GM18519 (cell line): ENCODE measurements at regions not wholly inside any gene's neighbourhood (a gene's known extent, or its start where the extent isn't known, plus 50 kb on each side); places are given as distances from the start of the nearest gene placed in this dataset.

Experiments used
- ATAC-seq: cut with Tn5 transposase; IDR thresholded peaks from one replicate; pipeline ENCODE4 v1.9.1; 2021; ENCODE audit warnings: mild to moderate bottlenecking, moderate library complexity; ENCODE audit not compliant: unreplicated experiment, low FRiP score

- ATAC-seq = no peak
These were observed 620.9 kb downstream of the PLPP3 start for GRCh38 chr1:55958498-55958897.

- no peak for ATAC-seq
These were observed 622.1 kb downstream of the PLPP3 start for GRCh38 chr1:55957276-55957675.

- ATAC-seq = no peak
These were observed 624.2 kb downstream of the PLPP3 start for GRCh38 chr1:55955016-55955621.

- no peak for ATAC-seq
These were observed 628.1 kb downstream of the PLPP3 start for GRCh38 chr1:55951291-55951690.

GRCh38 chr1:55947446-55947845 is 631.9 kb downstream of the PLPP3 start:
- no peak for ATAC-seq

- ATAC-seq = no peak
These were observed 635.5 kb downstream of the PLPP3 start for GRCh38 chr1:55943721-55944435.

- ATAC-seq = no peak
These were observed 636.4 kb downstream of the PLPP3 start for GRCh38 chr1:55943012-55943411.

GRCh38 chr1:55939866-55940265 is 639.5 kb downstream of the PLPP3 start:
- no peak for ATAC-seq

GRCh38 chr1:55938861-55939260 is 640.5 kb downstream of the PLPP3 start:
- no peak for ATAC-seq

GRCh38 chr1:55938376-55938850 is 641.0 kb downstream of the PLPP3 start:
- ATAC-seq = no peak

- no peak for ATAC-seq
These were observed 641.5 kb downstream of the PLPP3 start for GRCh38 chr1:55937840-55938375.

- ATAC-seq = no peak
These were observed 644.1 kb downstream of the PLPP3 start for GRCh38 chr1:55935236-55935635.

GRCh38 chr1:55932402-55932801 is 647.0 kb downstream of the PLPP3 start:
- ATAC-seq = no peak

- ATAC-seq = no peak
These were observed 648.1 kb downstream of the PLPP3 start for GRCh38 chr1:55931081-55931940.

GRCh38 chr1:55929652-55930051 is 649.7 kb downstream of the PLPP3 start:
- no peak for ATAC-seq

- no peak for ATAC-seq
These were observed 650.8 kb downstream of the PLPP3 start for GRCh38 chr1:55928576-55928975.

- no peak for ATAC-seq
These were observed 651.6 kb downstream of the PLPP3 start for GRCh38 chr1:55927702-55928290.

GRCh38 chr1:55926906-55927471 is 652.4 kb downstream of the PLPP3 start:
- ATAC-seq = no peak

- no peak for ATAC-seq
These were observed 662.5 kb downstream of the PLPP3 start for GRCh38 chr1:55916907-55917306.

GRCh38 chr1:55916481-55916880 is 662.9 kb downstream of the PLPP3 start:
- ATAC-seq = no peak
